GM12872 (cell line): ENCODE measurements at regions not wholly inside any gene's neighbourhood (a gene's known extent, or its start where the extent isn't known, plus 50 kb on each side); places are given as distances from the start of the nearest gene placed in this dataset.

ENCODE experiments used
- TF ChIP-seq, protein P1 (sequence below): IDR thresholded peaks from 3 replicates; pipeline ENCODE4 v1.5.1; 2011; ENCODE audit warnings: low read depth, mild to moderate bottlenecking, low read length, moderate library complexity; ENCODE audit not compliant: insufficient read depth

DNA sequence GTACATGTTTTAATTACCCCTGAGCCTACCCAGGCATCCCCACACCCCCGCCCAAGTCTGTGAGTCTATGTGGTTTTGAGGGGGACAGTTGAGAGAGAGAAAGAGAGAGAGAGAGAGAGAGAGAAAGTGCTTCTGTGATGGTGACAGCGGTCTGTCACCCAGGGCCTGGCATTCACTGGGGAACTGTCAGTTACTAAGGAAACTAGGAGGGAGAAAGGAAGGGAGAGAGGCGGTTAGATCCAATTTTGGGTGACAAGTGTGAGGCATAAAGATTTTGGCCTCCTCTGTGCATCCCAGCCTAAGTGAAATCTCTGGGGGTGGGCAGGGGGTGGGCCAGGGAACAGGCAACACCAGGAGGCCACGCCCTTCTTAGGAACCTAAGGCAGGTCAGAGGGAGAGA lies 498.3 kb downstream of the BUD13 start:
- TF ChIP-seq, protein P1, sequence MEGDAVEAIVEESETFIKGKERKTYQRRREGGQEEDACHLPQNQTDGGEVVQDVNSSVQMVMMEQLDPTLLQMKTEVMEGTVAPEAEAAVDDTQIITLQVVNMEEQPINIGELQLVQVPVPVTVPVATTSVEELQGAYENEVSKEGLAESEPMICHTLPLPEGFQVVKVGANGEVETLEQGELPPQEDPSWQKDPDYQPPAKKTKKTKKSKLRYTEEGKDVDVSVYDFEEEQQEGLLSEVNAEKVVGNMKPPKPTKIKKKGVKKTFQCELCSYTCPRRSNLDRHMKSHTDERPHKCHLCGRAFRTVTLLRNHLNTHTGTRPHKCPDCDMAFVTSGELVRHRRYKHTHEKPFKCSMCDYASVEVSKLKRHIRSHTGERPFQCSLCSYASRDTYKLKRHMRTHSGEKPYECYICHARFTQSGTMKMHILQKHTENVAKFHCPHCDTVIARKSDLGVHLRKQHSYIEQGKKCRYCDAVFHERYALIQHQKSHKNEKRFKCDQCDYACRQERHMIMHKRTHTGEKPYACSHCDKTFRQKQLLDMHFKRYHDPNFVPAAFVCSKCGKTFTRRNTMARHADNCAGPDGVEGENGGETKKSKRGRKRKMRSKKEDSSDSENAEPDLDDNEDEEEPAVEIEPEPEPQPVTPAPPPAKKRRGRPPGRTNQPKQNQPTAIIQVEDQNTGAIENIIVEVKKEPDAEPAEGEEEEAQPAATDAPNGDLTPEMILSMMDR, result no peak

DNA sequence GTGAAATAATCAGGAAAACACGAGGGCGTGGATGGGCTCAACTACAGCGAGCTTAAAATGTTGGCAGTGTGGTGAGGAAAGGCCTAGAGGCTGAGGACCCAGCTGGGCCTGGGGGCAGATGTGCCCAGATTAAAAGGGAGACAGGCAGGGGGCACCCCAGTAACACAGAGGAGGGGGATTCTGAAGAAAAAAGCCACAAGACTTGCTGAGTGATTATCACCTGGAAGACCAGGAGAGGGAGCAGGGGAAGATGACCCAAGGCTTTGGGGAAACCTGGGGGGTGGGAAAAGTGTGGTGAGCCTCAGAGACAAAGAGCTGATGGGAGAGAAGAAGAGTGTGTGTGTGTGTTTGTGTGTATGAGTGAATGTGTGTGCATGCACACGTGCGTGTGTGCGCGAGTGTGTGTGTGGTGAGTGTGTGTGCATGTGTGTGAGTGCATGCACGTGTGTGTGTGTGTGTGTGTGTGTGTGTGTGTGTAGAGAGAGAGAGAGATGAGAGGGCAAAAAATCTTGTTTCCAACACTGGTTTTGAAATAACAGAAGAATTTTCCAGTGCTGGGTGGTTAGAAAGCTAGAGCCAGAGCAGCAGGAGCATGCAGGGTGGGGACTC lies 500.5 kb downstream of the BUD13 start:
- TF ChIP-seq, protein P1, result no peak

DNA sequence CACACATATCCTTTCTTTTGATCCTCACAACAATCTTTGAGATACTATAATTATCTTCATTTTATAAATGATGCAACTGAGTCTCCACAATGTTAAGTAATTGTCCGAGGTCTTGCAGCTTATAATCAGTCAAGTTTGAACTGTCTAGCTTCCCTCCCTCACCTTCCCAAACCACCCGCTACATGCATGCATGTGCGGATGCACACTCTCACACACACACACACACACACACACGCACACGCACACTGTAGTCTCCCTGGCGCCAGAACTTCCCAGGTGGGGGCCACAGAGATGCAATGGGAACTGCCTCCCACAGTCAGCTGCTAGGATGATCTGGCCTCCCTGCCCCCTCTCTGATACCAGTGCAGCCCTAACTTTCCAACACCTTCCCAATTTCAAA lies 501.3 kb downstream of the BUD13 start:
- TF ChIP-seq, protein P1, result no peak

DNA sequence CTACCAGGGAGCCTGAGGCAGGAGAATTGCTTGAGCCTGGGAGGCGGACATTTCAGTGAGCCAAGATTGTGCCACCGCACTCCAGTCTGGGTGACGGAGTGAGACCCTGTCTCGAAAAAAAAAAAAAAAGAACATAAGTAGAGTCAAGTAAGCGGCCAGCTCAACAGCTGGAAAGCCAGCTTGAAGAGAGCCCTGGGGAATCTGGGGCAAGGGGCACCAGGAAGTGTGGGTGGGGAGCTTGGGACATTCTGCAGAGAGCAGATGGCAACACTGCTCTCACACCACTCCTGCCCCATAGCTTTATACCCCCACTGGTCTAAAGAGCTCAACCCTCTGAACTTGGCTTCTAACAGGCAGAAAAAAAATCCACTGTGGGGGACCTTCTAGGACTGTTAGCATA lies 505.6 kb downstream of the BUD13 start:
- TF ChIP-seq, protein P1, result no peak

DNA sequence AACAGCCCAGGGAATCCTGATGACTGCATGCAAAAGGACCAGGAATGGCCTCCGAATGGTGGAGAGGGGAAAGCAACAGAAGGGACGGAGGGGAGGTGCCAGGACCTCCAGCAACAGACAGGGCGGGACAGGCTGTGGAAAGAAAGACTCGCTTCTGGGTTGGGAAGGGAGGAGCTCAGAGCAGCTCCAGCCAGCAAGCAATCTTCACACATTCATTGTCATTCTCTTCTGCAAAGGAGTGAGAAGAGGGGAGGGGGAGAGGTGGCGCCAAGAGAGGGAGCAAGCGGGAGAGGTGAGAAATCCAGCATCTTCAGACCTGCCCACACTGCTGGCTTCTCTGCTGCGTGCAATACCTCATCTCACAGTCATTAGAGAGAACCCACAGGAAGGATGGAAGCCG lies 509.0 kb downstream of the BUD13 start:
- TF ChIP-seq, protein P1, result no peak

DNA sequence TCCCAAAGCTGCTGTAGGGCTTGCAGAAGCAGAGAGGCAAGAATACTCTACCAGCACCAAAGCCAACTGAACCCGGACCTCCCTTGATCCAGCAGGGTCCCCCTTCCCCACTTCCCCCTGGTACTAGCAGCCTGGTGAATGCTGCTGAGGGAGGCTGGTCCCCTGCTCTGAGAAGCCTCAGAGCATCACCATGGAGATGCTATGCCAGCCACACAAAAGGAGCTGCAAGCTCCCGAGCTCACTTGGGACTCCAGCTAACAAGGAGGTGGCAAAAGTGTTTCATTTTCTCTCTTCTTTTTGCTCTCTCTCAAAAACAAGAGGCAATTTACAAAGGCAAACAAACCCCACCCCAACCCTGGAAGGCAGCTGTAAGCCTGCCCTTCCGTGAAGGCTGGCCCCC lies 509.8 kb downstream of the BUD13 start:
- TF ChIP-seq, protein P1, result no peak

DNA sequence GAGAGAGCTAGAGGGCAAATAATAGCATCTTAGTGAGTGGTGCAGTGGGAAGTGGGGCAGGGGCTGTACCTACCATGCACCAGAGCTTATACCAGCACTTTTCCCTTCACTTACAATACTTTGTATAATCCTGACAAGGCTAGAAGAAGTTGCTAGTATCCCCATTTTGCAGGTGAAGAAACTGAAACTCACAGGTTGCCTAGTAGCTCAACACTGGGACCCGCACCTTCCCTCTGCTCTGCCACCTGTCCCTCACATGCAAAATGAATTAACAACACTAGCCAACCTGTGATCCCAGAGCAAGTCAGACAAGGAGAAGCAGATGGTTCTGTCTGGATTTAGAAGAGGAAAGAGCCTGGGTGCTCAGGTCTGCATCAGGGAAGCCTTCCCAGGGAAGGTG lies 510.4 kb downstream of the BUD13 start:
- TF ChIP-seq, protein P1, result no peak

DNA sequence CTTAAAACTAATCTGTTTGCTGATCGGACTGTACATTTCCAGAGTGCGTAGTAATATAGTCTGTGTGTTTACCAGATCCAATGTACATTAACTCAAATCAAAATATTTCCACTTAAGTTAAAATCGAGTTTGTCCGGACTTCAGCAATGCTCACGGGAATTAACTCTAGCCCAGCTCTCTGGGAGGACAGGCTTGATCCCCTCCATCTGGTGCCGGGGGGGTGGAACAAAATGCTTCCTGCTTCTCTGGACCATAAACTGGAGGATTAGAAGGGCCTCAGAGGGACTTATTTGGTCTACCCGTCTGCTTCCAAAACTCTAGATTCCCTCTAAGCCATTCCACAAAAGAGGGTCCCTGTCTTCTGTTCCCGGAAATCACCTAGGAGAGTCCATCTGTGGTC lies 511.2 kb downstream of the BUD13 start:
- TF ChIP-seq, protein P1, result no peak
